RPMI8226 (cell line): ENCODE measurements at regions not wholly inside any gene's neighbourhood (a gene's known extent, or its start where the extent isn't known, plus 50 kb on each side); places are given as distances from the start of the nearest gene placed in this dataset.
A peak's percentile ranks its signal among the peaks of the same experiment; 100 is the strongest.

Source experiments
- DNase-seq: peaks from one replicate; pipeline ENCODE4 v3.0.0-alpha.2; 2015

DNA sequence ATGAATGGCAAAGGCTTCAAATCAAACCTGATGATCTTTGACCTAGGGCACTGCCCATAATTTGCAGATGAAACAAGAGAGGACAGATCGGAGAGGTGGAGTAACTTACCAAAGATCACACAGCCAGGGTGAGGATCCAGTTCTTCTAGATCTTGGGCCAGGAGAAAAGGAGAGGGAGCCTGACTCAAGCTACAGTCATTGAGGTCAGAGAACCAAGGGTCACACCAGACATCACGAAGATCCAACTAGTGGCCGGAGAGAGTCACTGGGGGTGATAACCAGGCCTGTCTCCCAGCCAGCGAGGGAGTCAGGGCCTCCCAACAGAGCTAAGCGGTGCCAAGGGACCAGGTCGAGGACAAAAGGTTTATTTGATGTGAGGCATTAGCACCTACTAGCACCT lies 115.0 kb downstream of the RIPK4 start:
- no peak for DNase-seq

DNA sequence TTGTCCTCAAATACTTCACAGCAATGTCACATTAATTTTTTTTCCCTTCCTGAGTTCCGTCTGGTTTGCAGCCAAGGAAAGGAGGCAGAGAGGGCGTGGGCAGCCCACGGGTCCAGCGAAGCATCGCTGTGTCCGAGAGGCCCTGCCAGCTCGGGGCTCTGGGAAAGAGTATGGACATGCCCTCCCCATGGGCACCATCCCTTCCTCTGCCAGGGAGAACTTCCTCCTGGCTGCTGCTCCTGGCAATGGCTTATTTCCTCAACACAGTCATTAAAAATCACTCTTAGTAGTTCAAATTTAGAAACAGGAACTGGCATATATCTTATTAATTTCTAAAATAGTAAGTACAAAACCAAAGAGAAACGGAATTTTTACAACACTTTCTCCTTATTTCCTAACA lies 115.4 kb downstream of the RIPK4 start:
- no peak for DNase-seq

DNA sequence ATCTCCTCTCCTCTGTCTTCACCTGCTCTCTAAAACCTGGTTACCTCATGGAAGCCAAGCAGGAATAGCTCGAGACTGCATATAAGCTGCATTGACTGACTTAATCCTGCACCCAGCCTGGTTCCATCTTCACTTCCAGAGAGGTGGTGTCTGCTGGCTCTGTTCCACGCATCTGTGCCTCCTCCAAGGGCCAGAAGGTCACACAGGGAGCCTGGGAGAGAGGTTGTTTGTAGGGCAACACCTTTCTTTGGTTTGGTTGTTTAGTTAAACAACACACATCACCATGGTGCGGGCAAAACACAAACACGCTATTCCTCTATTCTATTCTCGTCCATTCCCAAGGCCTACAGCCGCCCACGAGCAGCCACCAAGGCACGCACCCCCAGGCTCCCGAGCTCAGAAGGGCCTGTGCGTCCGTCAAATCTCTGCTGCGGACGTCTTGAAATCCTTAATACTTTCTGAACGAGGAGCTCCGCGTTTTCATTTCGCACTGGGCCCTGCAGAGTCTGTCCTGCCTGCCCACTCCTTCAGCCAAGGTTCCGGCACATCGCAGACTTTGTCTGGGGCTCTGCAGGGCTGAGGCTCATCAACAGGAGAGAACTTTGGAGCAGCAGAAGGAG lies 116.2 kb downstream of the RIPK4 start:
- no peak for DNase-seq

DNA sequence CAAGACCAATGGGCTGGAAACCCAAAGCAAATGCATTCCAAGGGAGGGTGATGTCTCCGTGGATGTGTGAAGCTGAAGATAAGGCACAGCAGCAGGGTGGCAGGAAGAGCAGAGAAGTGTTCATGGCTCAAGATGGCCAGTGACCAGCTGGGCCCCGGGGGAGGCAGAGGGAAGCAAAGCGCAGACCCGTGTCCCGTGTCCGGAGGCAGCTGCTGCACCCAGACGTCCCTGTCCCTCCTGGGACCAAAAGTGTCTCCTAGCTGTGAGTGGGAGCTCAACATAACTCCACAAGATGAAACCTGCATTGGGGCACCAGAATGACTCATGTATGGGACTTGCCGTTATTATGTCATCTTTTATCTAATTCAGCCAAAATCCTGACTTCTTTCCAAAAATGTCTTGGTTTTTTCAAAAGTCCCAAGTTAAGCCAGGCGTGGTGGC lies 118.2 kb downstream of the RIPK4 start:
- DNase-seq: no peak

DNA sequence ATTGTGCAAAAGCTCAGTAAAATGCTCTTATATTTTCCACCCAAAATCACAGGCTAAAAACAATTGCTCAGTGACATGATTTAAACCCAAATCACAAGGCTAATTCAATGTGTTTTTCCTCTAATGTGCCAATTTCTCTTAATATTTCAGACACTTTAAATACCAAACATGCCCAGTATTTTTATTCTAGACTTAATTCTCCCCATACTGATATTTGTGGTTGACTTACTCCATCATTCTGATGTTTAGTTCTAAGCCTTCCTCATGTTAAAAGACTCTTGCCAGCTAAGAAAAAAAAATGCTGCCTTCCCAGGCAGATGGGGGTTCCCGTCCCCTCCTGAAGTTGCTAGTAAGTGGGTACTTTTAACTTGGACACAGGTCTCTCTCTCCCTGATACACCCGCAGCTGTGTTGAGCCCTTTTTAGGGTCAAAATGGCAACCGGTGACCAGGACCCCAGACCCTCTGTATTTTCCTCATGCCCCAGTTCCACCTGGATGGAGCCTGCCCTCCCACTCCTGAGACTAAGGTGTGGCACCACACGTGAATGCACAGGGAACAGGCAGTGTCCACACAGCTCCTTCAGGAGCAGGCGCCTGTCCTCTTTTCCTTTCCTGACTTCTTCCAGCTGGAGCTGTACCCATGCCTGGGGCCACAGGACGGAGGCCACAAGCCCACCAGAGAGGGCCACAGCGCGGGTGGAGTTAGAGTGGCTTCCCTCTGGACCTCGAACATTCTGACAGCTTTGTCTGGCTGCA lies 118.9 kb downstream of the RIPK4 start:
- DNase-seq: no peak

DNA sequence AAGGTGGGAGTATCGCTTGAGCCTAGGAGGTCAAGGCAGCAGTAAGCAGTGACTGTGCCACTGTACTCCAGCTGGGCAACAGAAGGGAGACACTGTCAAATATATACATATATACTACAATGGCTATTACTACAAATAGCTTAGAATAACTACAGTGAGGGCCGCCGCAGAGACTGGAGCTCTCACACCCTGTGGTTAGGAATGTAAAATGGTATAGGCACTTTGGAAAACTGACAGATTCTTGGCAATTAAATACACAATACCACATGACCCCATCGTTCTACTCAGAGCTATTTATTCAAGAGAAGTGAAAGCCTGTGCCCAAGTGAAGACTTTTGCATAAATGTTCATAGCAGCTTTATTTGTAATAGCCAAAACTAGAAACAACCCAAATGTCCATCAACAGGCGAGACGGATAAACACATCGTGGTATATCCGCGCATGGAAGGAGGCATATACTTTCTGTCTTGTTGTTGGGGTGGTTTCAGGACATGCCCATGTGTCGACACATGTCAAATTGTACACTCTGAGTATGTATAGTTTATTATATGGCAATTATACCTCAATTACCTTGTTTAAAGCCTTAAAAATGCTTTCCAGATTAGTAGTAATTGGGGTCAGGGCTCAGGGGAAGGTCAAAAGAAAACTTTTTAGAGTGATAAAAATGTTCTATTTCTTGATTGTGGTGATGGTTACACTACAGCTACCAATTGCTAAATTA lies 123.4 kb downstream of the RIPK4 start:
- DNase-seq: no peak

DNA sequence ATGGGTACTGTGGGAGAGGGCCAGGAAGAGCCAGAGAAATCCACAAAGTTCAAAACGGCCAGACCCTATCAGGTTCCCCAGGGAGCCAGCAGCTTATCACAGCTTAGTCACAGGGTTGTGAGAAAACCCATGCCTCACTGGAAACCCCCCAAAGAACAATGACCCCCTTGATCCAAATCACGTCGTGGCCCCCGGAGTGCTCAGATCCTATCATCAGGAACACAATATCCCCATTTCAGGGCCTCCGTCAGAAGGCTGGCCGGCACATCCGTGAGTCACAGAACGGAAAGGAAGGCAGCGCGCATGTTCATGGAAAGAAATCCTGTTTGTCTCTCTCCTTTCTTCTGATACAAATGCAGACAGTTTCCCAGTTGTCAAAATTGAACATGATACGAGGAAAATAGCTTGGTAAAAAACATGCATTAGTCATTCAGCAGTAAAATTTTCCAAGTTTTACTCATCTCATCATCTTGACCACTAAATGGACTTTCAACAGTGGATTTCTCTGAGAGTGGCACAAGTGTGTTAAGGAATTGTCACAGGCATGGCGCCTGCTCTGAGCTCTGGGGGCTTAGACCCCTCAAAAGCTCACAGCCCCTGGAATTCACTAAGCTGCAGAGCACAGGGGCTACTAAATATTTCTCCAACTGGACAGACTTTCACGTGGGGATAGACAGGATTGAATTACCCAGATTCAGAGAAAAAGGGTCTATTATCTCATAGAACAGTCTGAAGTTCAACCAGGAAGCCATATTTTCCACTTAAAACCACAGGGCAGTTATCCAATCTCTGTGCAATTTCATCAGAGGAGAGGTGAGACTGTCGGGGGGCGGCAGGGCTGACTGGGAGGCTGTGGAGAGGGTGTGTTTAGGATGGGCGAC lies 124.8 kb downstream of the RIPK4 start:
- no peak for DNase-seq

DNA sequence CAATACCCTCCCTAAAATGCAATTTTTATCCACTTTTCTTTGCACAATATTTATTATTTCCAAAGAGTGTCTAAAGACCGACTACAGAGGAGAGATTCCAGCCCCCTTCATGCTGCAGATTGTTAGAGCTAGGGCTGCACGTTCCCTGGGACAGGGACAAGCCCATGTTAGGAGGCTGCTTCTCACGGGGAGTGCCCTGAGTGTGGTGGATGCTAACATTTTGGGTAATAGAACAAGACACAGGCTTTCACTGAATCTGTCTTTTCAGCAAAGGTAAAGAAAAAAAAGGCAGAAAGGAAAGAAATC lies 125.4 kb downstream of the RIPK4 start:
- DNase-seq: no peak

DNA sequence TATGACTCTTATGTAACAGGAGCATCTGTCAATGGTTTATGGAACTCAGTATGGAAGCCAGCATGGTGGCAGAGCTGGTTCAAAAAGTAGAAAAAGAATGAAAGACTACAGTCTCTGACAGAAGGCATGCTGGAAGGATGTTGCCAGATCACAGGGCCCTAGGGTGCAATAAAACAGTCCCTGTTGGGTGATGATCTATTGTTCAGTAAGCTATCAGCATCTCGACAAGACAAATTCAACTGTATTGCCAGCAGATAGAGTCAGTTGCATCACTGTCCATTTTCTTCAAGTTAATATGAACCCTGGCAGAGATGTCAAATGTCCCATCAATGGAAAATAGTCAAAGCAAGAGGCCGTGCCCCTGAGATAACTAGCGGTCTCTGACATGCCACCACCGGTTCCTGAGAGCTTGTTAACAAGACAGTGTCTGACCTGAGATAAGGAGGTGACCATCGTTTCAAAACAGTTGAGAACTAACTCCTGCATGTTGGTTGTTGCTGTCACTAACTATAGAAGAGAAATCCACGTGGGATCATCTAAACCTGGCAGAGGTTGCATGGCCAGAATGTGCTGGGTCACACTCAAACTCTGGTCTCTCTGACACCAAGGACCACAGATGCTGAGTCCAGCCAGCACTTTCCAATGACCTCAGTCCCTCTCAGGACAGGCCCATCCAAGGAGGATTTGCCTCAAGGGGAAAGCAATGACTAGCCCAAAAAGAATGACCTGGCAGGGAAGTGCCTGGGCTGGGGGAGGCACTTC lies 125.9 kb downstream of the RIPK4 start:
- DNase-seq: no peak

DNA sequence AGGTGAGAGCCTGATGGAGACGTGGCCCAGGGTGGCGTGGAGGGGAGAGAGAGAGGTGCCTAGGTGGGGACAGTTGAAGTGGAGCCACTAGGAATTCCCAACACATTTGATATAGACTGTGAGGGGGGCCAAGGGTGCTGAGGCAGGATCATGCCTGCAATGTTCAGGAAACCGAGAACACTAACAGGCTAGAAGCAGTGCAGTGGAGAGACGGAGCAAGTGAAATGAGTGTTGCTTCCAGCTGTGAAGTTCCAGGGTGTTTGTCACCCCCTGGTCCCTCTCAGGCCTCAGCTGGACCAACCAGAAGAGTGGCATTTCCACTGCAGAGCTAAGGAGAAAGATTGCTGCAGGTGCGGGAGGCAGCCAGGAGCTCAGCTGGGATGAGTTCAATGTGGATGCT lies 127.1 kb downstream of the RIPK4 start:
- DNase-seq: no peak

DNA sequence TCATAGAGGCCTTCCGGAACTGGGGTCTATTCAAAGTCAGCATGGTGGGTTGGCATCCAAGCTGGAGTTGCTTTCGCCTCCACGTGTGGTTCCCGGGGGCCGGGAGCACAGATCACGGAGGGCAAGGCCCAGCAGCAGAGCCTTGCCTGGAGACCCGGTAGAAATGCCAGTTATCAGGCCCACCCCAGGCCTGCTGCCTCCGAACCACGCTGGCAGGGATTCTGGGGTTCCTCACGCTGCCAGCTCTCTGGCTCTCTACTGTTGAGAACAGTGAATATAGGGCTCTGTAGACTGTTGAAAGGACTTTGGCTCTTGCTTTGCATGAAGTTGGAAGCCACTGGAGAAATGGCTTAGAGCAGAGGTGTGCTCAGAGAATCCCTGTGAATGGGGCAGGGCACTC lies 127.5 kb downstream of the RIPK4 start:
- no peak for DNase-seq

DNA sequence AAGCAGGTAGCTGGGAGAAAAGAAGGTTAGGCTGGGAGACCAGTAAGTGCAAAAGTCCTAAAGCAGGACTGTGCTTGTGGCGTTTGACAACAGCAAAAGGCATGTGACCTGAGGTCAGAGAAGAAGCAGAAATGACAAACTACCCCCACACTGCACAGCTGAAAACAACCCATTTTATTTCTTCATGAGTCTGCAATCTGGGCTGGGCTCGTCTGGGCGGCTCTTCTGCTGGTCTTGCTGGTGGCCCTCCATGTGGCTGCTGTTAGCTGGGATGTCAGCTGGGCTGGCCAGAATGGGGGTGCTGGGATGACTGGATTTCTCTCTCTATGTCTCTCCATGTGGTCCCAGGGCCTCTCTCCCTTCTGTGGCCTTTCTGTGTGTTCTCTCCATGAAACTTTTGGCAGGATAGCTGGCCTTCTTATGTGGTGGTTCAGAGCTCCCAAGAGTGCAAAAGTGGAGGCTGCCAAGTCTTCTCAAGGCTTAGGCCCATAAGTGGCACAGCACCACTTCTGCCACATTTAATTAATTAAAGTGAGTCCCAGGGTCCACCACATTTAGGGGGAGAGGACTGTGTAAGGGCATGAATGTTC lies 128.6 kb downstream of the RIPK4 start:
- no peak for DNase-seq

DNA sequence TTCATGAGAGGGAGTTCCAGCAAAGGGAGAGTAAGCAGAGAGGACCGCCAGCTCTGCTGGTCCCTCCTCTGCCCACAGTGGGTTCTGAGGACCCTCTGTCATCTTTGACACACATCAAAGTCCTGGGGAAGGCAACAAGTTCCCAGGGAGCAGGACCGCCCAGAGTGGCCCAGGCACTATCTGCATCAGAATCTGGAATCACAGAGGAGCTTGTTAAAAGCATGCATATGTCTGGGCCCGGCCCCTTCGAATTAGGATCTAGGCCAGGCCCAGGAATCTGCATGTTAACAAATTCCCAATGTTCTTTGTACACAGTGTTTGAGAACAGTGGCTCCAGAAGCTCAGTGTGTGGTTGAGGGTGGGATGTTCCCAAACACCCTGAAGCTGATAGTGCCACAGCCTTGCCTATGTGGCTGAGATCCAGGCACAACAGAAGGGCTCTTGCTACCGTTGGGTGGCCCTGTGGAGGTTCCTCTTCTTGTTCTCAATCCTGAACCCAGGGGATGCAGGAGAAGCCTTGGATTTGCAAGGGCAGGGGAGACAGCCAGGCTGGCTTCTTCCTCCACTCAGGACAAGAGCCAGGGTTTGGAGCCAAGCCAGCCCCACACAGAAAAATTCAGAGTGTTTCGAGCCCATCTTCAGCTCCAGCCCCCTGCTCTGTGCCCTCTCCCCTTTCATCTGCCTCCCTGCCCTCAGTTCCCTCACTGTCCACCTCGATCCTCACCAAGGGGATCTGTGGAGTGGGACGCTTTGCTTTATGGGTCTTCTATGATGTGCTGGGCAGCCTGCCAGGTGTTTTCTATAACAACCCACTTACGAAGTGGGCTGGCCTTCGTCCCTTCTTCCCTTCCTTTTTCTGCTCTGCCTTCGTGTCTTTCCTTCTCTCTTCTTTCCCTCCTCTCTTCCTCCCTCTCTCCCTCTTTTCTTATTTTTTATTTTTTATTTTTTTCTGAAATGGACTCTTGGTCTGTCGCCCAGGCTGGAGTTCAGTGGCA lies 129.0 kb upstream of the TMPRSS2 start:
- no peak for DNase-seq

DNA sequence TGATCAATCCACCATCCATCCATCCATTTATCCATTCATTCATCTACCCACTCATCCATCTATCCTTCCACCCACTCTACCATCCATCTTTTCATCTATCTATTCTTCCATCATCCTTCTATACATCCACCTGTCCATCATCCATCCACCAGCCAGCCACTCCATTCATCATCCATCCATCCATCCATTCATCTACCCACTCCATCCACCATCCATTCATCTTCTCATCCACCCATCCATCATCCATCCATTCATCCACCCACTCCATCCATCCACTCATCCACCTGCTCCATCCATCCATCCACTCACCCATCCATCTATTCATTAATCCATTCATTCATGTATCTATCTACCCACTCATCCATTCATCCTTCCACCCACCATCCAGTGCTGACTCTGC lies 127.9 kb upstream of the TMPRSS2 start:
- no peak for DNase-seq

DNA sequence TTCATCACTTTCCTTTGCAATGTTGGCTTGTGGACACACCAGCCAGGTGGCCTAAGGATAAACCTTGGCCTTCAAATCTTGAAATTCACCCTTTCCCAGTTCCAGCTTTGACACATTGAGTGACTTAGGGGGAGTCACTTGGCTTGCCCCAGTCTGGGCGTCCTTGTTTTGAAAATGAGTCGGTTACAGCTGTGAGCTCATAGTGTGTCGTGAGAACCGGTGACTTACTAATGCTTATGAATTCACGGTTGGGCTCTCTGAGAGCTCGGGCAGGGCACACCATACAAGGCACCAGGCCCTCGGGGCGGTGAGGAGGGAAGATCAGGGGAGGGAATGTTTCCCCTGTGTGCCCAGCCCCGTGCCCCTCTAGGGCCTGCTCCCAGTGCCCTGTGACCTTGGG lies 126.9 kb upstream of the TMPRSS2 start:
- no peak for DNase-seq

DNA sequence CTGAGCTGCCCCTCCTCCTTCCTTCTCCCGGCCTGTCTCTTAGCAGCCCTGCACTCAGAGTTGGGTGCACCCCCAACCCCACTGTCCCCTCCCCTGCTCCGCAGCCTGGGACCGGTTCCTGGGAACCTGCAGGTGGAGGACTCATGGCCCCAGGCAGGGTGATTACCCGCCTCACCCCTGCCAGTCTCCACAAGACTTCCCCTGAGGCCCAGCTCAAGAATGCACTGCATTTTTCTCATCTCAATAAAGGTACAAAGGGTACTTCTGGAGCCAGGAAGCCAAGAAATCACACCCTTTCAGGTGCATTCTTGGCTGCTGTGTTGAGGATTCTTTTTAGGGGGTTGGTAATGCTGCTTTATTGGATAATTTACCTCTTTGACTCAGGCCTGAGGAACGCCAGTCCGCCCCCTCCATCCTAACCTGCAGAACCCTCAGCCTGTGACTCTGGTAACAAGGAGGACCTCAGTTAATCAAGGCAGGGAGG lies 126.3 kb upstream of the TMPRSS2 start:
- DNase-seq: no peak

DNA sequence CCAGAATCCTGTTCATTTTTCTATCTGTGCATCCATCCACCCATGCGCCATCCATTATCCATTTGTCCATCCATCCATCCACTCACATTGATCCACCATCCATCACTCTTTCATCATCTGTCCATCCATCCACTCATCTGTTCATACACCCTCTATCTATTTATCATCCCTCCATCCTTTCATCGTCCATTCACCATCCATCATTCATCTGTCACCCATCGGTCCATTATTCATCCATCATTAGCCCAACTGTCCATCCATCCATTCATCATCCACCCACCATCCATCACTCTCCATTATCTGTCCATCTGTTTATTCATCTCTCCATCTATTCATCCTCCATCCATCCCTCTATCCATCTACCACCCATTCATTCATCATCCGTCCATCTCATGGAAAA lies 125.7 kb upstream of the TMPRSS2 start:
- no peak for DNase-seq

DNA sequence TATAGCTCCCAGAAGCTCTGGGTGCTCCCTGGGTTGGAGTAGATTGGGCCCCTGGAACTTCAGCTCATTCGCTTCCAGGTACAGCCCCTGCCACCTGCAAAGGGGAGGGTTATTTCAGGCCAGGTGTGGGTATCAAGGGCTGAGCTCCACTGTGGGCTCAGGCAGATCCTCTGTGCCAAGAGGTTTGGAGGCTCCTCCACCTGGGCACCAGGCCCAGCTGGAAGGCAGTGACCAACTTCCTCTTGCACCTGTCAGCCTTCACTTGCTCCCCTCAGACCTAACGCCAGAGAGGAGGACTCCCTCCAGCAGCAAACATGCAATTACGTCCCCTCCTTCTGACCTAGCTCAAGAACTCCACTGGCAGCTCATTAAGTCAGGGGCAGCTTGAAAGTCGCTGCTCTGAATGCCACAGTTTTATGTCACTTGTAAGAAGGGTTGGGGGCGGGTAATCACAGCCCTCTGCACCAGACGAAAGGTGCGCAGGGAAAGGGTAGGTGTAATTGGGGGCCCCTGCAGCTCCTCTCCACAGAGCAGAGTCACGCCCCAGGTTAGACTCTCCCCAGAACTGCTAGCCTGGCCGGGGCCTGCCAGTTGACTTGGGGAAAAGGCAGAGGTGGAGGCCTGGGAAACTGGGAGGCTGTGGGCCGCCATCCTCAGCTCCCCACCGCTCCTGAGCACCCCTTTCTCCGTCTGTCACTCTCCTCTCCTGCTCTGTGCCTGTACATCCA lies 125.0 kb upstream of the TMPRSS2 start:
- DNase-seq: peak; percentile 96

DNA sequence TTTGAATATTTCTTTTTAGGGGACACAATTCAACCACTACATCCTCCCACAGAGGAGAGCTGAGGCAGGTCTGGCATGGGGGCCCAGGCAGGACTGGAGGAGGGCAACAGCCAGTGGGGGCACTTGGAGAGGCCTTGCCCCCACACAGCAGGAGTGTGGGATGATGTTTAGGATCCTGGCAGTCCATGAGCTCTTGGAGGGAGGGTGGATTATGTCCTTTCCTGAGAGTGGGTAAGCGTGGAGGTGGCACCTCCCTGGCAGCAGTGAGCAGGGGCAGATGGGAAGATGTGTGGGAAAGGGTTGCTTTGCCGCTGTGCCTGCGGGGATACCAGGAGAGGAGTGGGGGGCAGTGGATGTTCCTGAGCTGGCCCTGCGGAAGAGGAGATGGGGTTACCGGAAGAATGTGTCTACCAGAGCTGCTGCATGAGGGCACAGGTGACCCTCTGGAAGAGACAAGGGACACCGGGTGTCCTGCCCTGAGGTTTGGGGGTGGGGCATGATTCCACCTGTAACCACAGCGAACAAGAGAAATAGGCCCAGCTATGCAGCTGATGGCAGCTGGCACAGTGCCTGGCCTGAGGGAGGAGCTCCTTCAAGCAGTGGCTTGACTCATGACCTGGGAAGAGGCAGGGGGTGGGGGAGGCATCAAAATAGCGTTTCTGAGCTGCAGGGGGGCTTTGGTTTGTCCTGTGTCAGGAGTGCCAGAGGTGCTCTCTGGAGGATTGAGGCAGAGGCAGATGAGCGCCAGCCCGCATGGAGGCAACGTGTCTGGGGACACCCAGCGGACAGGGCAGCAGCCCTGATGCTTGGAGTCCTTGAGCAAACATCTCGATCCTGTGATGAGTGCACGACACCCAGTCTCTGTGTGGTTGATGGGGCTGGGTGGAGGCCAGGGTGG lies 123.9 kb upstream of the TMPRSS2 start:
- DNase-seq: peak; percentile 99
